PC-3 (cell line): ENCODE measurements at regions not wholly inside any gene's neighbourhood (a gene's known extent, or its start where the extent isn't known, plus 50 kb on each side); places are given as distances from the start of the nearest gene placed in this dataset.

Experiments used
- EZH2 ChIP-seq: fragments of 300-600 bp; sonication (generic); IDR thresholded peaks from one replicate; pipeline ENCODE4 v1.6.1; 2017; ENCODE audit warnings: antibody characterized with exemption, mild to moderate bottlenecking, low read length; ENCODE audit not compliant: unreplicated experiment
- TF ChIP-seq, protein P1 (sequence below): fragments of 300-600 bp; sonication (generic); conservative IDR thresholded peaks from 2 replicates; pipeline ENCODE4 v1.5.1; 2017; ENCODE audit warnings: antibody characterized with exemption, low read depth, mild to moderate bottlenecking, low read length

DNA sequence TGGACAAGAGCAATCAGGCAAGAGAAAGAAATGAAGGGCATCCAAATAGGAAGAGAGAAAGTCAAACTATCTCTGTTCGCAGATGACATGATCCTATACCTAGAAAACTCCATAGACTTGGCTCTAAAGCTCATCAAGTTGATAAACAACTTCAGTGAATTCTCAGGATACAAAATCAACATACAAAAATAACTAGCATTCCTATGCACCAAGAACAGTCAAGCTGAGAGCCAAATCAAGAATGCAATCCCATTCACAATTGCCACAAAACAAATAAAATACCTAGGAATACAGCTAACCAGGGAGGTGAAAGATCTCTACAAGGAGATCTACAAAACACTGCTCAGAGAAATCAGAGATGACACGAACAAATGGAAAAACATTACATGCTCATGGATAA is 417.5 kb upstream of the ATP2B1 start:
- TF ChIP-seq, protein P1, sequence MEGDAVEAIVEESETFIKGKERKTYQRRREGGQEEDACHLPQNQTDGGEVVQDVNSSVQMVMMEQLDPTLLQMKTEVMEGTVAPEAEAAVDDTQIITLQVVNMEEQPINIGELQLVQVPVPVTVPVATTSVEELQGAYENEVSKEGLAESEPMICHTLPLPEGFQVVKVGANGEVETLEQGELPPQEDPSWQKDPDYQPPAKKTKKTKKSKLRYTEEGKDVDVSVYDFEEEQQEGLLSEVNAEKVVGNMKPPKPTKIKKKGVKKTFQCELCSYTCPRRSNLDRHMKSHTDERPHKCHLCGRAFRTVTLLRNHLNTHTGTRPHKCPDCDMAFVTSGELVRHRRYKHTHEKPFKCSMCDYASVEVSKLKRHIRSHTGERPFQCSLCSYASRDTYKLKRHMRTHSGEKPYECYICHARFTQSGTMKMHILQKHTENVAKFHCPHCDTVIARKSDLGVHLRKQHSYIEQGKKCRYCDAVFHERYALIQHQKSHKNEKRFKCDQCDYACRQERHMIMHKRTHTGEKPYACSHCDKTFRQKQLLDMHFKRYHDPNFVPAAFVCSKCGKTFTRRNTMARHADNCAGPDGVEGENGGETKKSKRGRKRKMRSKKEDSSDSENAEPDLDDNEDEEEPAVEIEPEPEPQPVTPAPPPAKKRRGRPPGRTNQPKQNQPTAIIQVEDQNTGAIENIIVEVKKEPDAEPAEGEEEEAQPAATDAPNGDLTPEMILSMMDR, result no peak
- TF ChIP-seq EZH2, result no peak
